Astrocyte (in vitro differentiated cells and primary cell): ENCODE measurements at regions not wholly inside any gene's neighbourhood (a gene's known extent, or its start where the extent isn't known, plus 50 kb on each side); places are given as distances from the start of the nearest gene placed in this dataset.

ENCODE experiments used
- EZH2 ChIP-seq: IDR thresholded peaks from 2 replicates; pipeline ENCODE4 v1.6.1; 2012; ENCODE audit warnings: mild to moderate bottlenecking, low read length, inconsistent platforms; ENCODE audit not compliant: insufficient read depth
- TF ChIP-seq, protein P1 (sequence below): IDR thresholded peaks from 2 replicates; pipeline ENCODE4 v1.5.1; 2011; ENCODE audit warnings: low read depth, mild to moderate bottlenecking, inconsistent platforms, low read length, moderate library complexity; ENCODE audit not compliant: insufficient read depth

DNA sequence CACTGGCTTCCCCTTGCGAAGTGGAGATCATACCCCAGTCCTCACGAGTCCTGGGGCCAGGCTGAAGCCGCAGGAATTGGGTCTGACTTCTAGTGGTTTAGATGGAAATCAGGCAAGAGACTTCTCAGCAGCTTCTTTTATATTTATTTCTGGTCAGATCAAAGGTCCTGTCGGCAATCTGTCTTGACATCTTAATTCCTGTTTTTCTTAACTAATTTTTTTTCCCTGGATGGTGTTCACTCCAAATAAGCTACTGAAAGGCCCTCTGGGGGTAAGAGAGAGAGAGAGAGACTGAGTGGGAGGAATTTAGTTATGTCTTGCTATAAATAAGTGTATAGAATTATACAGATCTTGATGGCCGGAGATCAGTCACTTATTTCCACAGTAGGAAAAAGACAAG is 698.7 kb upstream of the TBX3 start:
- TF ChIP-seq, protein P1, sequence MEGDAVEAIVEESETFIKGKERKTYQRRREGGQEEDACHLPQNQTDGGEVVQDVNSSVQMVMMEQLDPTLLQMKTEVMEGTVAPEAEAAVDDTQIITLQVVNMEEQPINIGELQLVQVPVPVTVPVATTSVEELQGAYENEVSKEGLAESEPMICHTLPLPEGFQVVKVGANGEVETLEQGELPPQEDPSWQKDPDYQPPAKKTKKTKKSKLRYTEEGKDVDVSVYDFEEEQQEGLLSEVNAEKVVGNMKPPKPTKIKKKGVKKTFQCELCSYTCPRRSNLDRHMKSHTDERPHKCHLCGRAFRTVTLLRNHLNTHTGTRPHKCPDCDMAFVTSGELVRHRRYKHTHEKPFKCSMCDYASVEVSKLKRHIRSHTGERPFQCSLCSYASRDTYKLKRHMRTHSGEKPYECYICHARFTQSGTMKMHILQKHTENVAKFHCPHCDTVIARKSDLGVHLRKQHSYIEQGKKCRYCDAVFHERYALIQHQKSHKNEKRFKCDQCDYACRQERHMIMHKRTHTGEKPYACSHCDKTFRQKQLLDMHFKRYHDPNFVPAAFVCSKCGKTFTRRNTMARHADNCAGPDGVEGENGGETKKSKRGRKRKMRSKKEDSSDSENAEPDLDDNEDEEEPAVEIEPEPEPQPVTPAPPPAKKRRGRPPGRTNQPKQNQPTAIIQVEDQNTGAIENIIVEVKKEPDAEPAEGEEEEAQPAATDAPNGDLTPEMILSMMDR = no peak
- TF ChIP-seq EZH2 = no peak
